Suprapubic skin (tissue), 4 donors: ENCODE measurements at regions not wholly inside any gene's neighbourhood (a gene's known extent, or its start where the extent isn't known, plus 50 kb on each side); places are given as distances from the start of the nearest gene placed in this dataset.

Source experiments
- CTCF ChIP-seq, 2 donors: fragments of 200-600 bp in 1 of 2; fragments of 450-650 bp in 1 of 2; sonication (generic) in 1 of 2; IDR thresholded peaks; one replicate each; pipeline ENCODE4 v1.5.1; 2016 to 2019; ENCODE audit warnings: antibody characterized with exemption in 2 of 2, mild to moderate bottlenecking in 1 of 2, moderate library complexity in 1 of 2
- POLR2A ChIP-seq, 2 donors: fragments of 450-650 bp; IDR thresholded peaks; one replicate each; pipeline ENCODE4 v1.6.1; 2017; ENCODE audit warnings: antibody characterized with exemption in 2 of 2, mild to moderate bottlenecking in 2 of 2, moderate library complexity in 2 of 2
- POLR2AphosphoS5 ChIP-seq, 3 donors: sonication (generic); formaldehyde crosslinking; IDR thresholded peaks; one replicate each; pipeline ENCODE4 v1.6.1; 2017; ENCODE audit warnings: antibody characterized with exemption in 3 of 3

- TF ChIP-seq CTCF (IDR thresholded peaks at IDR 0.05) = no peak
- TF ChIP-seq POLR2A (IDR thresholded peaks at IDR 0.05) = no peak
- no peak for TF ChIP-seq POLR2AphosphoS5 (IDR thresholded peaks at IDR 0.05)
Measured at GRCh38 chr4:19575924-19576323, 675.8 kb upstream of the SLIT2 start.
